SJCRH30 (cell line): ENCODE measurements at regions not wholly inside any gene's neighbourhood (a gene's known extent, or its start where the extent isn't known, plus 50 kb on each side); places are given as distances from the start of the nearest gene placed in this dataset.

ENCODE experiments used
- DNase-seq, 2 experiments: peaks; one replicate each; pipeline ENCODE4 v3.0.0-alpha.2; 2015 to 2020
- H3K27ac ChIP-seq: fragments of 250-450 bp; sonication (Bioruptor Pico); 2 replicates; pipeline ENCODE4 v1.5.1; 2020; ENCODE audit warnings: mild to moderate bottlenecking, moderate library complexity
- H3K27me3 ChIP-seq: fragments of 250-450 bp; sonication (Bioruptor Pico); 2 replicates; pipeline ENCODE4 v1.5.1; 2020; ENCODE audit warnings: mild to moderate bottlenecking, moderate library complexity
- H3K36me3 ChIP-seq: fragments of 250-450 bp; sonication (Bioruptor Pico); 2 replicates; pipeline ENCODE4 v1.5.1; 2020; ENCODE audit warnings: mild to moderate bottlenecking, moderate library complexity
- H3K4me1 ChIP-seq: fragments of 250-450 bp; sonication (Bioruptor Pico); 2 replicates; pipeline ENCODE4 v1.5.1; 2020; ENCODE audit warnings: mild to moderate bottlenecking, moderate library complexity
- H3K4me3 ChIP-seq: fragments of 250-450 bp; sonication (Bioruptor Pico); 2 replicates; pipeline ENCODE4 v1.5.1; 2020; ENCODE audit warnings: mild to moderate bottlenecking, moderate library complexity
- H3K9me3 ChIP-seq: fragments of 250-450 bp; sonication (Bioruptor Pico); replicated peaks from 2 replicates; pipeline ENCODE4 v1.5.1; 2020; ENCODE audit warnings: mild to moderate bottlenecking, moderate library complexity

DNA sequence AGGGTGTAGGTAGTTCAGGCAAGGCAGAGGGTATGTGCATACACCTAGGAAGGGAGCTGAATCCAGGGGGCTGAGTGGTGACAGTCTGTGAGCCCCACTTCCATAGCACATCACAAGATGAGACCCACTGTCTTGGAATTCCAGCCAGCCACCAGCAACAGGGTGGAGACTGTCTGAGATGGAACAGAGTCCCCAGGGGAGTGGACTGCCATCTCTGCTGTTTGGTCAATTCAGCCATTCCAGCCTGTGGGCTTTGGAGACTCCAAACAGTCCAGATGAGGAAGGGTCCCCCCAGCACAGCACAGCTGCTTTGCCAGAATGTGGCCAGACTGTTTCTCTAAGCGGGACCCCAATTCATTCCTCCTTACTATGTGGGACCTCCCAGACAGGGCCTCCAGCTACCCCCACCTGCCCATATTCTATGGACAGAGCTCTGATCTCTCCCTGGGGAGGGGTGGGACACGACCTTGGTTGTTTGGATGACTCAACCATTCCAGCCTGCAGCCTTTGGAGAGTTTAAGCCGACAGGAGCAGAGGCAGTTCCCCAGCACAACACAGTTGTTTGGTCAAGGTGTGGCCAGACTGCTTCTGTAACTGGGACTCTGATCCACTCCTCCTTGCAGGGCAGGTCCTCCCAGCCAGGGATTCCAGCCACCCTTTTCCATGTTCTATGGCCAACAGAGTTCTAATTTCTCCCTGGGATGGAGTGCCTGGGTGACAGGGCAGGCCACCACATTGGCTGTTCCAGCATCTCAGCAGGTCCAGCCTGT, 178.0 kb downstream of the RND3 start:
- no peaks in the 10 kb centered on the region for H3K36me3 ChIP-seq
- H3K27ac ChIP-seq = no peak overlapping the region
- H3K9me3 ChIP-seq = no peaks in the 10 kb centered on the region
- no peaks in the 10 kb centered on the region for H3K27me3 ChIP-seq
- no peak overlapping the region for H3K4me3 ChIP-seq
- no peak for DNase-seq
- H3K4me1 ChIP-seq = no peaks in the 10 kb centered on the region

DNA sequence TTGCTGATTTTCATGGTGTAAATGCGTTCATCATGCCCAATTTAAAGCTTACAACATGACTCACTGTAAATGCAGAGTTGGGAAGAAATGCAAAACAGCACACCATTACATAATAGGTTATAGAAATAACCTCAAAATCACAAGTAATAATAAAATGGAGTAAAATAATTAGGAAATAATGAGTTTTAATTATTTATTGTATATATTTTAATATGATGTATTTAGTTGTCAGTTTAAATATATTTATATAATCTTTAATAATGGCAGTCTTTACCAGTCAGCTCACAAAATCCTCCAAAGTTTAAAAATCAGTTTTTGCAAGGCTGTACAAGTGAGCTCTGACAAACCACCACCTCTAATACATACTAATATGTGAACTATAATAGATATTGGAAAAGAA, 180.2 kb downstream of the RND3 start:
- Histone ChIP-seq H3K27me3 (no peaks in the 10 kb centered on the region), H3K36me3 (no peaks in the 10 kb centered on the region), H3K4me1 (no peaks in the 10 kb centered on the region), H3K27ac (no peak overlapping the region), H3K4me3 (no peak overlapping the region), H3K9me3 (no peaks in the 10 kb centered on the region)
- no peak for DNase-seq

DNA sequence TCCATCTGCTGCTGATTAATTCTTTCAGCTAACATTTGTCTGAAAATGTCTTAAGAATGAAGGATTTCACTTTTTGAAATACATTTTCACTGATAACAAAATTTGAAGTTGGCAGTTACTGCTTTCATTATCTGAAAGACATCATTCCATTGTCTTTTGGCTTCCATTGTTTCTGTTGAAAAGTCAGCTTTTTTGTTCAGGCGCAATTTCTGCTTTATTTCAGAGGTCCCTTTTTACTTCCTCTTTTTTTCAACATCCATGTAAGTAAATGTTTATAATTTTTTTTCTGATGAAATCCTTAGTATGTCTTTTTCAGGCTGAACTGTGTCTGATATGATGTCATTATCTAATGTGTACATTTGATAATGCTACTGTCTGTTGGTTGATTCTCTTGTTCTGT, 184.2 kb downstream of the RND3 start:
- Histone ChIP-seq H3K4me3 (no peak overlapping the region), H3K36me3 (no peaks in the 10 kb centered on the region), H3K27ac (no peak overlapping the region), H3K4me1 (no peaks in the 10 kb centered on the region), H3K9me3 (no peaks in the 10 kb centered on the region), H3K27me3 (no peaks in the 10 kb centered on the region)
- DNase-seq = no peak

DNA sequence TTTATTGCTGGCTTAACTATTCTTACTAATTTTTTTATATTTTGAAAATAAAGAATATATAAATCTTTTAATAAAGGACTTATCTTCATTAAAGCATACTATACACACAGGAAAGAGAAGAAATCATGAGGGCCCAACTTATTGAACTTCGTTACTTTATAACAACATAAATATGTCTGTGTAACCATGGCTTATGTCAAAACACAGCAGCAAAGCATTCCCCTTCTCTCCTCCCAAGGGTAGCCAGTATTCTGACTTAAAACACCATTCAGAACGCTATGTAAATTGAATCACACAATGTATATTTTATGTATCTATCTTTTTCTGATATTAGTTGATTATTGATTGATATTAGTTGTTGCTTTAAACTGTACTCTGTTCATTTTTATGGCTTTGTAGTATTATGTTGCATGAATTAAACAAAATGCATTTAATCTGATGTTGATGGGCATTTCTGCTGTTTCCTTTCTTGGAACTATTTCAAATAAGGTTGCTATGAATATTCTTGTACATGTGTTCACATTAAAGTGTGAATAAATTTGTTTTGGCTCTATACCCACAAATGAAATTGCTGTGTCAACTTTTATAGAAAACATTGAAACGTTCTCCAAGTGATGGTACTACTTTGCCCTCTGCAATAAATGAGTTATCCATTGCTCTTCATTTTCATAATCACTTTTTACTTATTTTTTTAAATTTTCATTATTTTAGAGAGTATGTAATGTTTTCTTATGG, 188.7 kb downstream of the RND3 start:
- Histone ChIP-seq H3K27ac (no peak overlapping the region), H3K4me1 (no peaks in the 10 kb centered on the region), H3K36me3 (no peaks in the 10 kb centered on the region), H3K4me3 (no peak overlapping the region), H3K9me3 (no peaks in the 10 kb centered on the region), H3K27me3 (no peaks in the 10 kb centered on the region)
- DNase-seq = no peak

DNA sequence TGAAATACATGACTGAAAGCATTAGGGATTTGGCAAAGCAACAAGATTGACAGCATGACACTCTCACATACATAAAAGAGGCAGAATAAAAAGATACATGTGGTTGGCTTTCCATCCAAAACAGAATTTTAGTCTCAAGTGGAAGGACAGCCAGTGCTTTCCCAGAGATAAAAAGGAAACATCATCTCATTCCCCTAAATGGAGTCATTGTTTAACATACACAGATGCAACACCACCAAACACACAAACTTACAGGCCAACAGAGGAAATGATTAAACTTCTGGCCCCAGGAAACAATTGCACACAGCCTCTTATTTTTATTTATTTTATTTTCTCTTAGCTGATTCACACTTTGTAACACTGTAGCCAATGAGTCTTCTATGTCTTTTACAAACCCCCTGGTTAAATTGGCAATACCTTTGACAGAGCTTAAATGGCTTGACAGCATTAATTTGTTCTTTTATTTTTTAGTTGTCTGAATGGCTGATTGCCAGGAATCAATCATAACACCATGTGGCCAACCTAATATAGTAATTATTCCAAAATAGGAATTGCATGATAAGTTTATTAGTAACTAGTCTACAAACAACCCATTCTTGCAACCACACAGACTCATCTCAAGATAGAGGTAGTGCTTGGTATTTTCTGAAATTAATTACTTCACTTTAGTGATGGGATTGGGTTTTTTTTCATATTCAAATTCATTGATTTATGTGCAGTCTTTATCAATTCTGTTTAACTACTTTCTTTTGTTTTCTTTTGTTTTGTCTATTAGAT, 190.5 kb downstream of the RND3 start:
- H3K27ac ChIP-seq = no peak overlapping the region
- H3K4me1 ChIP-seq = no peaks in the 10 kb centered on the region
- no peak for DNase-seq
- H3K27me3 ChIP-seq = no peaks in the 10 kb centered on the region
- H3K36me3 ChIP-seq = no peaks in the 10 kb centered on the region
- no peak overlapping the region for H3K4me3 ChIP-seq
- no peaks in the 10 kb centered on the region for H3K9me3 ChIP-seq

DNA sequence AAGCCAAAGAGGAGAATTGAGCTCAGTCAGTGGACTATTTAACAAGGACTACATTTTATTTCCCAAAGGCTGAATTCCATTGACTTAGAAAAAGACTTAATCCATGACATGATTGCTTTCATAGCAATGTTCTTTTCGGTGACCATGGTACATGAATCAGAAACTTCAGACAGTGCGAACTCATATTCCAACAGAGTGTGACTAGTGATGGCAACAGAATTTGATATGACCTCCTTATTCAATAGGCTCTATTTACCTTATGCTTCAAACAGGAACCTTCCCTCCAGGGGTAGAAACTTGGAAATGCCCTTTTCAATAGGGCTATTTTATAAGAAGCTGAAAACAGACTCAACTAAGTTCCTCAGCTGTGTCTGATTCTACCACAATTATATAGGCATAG, 191.9 kb downstream of the RND3 start:
- no peak for DNase-seq

GRCh38 chr2:150293771-150294170, 193.7 kb downstream of the RND3 start:
- H3K27ac ChIP-seq = no peak overlapping the region
- no peak overlapping the region for H3K4me3 ChIP-seq
- no peaks in the 10 kb centered on the region for H3K27me3 ChIP-seq
- no peaks in the 10 kb centered on the region for H3K4me1 ChIP-seq
- DNase-seq = no peak
- no peaks in the 10 kb centered on the region for H3K9me3 ChIP-seq
- H3K36me3 ChIP-seq = no peaks in the 10 kb centered on the region

More for the DNA sequence above, 191.9 kb downstream of the RND3 start:
- H3K36me3 ChIP-seq = no peaks in the 10 kb centered on the region
- no peaks in the 10 kb centered on the region for H3K9me3 ChIP-seq
- H3K27me3 ChIP-seq = no peaks in the 10 kb centered on the region
- no peak overlapping the region for H3K27ac ChIP-seq
- H3K4me1 ChIP-seq = no peaks in the 10 kb centered on the region
- H3K4me3 ChIP-seq = no peak overlapping the region

GRCh38 chr2:150292807-150293206, 194.7 kb downstream of the RND3 start:
- no peak for DNase-seq

GRCh38 chr2:150292192-150292591, 195.3 kb downstream of the RND3 start:
- Histone ChIP-seq H3K27ac (no peak overlapping the region), H3K27me3 (no peaks in the 10 kb centered on the region), H3K4me3 (no peak overlapping the region), H3K9me3 (no peaks in the 10 kb centered on the region), H3K4me1 (no peaks in the 10 kb centered on the region), H3K36me3 (no peaks in the 10 kb centered on the region)
- DNase-seq = no peak

More at GRCh38 chr2:150292807-150293206, 194.7 kb downstream of the RND3 start:
- Histone ChIP-seq H3K27ac (no peak overlapping the region), H3K4me3 (no peak overlapping the region), H3K36me3 (no peaks in the 10 kb centered on the region), H3K4me1 (no peaks in the 10 kb centered on the region), H3K9me3 (no peaks in the 10 kb centered on the region), H3K27me3 (no peaks in the 10 kb centered on the region)

- no peaks in the 10 kb centered on the region for H3K27me3 ChIP-seq
- H3K9me3 ChIP-seq = no peaks in the 10 kb centered on the region
- no peaks in the 10 kb centered on the region for H3K36me3 ChIP-seq
- no peak overlapping the region for H3K27ac ChIP-seq
- DNase-seq = no peak
- H3K4me3 ChIP-seq = no peak overlapping the region
- no peaks in the 10 kb centered on the region for H3K4me1 ChIP-seq
These were observed 200.6 kb downstream of the RND3 start for GRCh38 chr2:150286730-150287362.

DNA sequence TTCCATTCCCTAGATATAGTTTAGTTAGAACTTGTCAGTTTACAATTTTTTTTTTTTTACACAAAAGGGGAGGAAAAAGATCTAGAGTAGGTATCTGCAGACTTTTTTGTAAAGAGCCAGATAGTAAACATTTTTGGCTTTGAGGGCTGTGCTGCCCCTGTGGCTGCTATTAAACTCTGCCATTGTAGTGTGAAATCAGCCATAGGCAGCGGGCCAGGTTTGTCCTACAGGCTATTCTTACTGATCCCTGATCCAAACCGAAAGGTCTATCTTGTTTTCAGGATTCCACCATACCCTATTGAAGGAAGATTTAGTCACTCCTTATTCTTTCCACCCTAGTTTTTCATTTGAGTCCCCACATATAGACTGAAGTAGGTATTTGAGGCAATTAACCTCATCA, 203.4 kb downstream of the RND3 start:
- Histone ChIP-seq H3K9me3 (no peaks in the 10 kb centered on the region), H3K36me3 (no peaks in the 10 kb centered on the region), H3K4me1 (no peaks in the 10 kb centered on the region), H3K27me3 (no peaks in the 10 kb centered on the region), H3K4me3 (no peak overlapping the region), H3K27ac (no peak overlapping the region)
- DNase-seq = no peak

DNA sequence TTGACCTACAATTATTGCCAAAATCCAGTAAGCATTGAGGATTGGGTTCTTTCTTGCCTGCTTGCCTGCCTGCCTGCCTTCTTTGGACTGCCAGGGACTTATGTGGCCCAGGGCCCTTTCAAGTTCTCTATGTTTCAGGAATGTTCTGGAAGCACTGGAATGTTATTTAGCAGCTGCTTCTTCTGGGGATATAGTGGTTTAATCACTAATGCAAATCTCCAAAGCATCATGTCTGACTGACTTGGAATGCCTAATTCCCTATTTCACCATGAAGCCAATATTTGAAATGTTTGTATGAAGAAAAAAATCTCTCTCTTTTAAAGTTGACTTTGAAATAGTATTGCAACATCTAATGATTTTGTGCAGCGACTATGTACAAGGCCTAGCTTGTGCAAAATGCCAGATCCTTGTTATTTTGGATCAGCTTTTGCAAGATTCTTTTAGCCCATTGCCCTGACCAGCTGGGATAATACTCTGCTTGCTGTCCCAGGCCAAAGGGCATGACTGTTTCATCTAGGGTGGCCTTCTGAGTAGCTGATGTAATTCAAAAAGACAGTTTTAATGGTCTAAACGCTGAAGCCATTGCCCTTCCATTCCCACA, 204.6 kb downstream of the RND3 start:
- no peak overlapping the region for H3K27ac ChIP-seq
- DNase-seq = no peak

GRCh38 chr2:150282357-150282756, 205.1 kb downstream of the RND3 start:
- DNase-seq = no peak
- Histone ChIP-seq H3K9me3 (no peaks in the 10 kb centered on the region), H3K36me3 (no peaks in the 10 kb centered on the region), H3K4me1 (no peaks in the 10 kb centered on the region), H3K4me3 (no peak overlapping the region), H3K27ac (no peak overlapping the region), H3K27me3 (no peaks in the 10 kb centered on the region)

More for the DNA sequence above, 204.6 kb downstream of the RND3 start:
- no peaks in the 10 kb centered on the region for H3K27me3 ChIP-seq
- H3K36me3 ChIP-seq = no peaks in the 10 kb centered on the region
- H3K4me1 ChIP-seq = no peaks in the 10 kb centered on the region
- no peak overlapping the region for H3K4me3 ChIP-seq
- H3K9me3 ChIP-seq = no peaks in the 10 kb centered on the region

GRCh38 chr2:150280231-150280630, 207.2 kb downstream of the RND3 start:
- DNase-seq = no peak
- no peak overlapping the region for H3K27ac ChIP-seq
- no peaks in the 10 kb centered on the region for H3K9me3 ChIP-seq
- no peaks in the 10 kb centered on the region for H3K27me3 ChIP-seq
- no peaks in the 10 kb centered on the region for H3K36me3 ChIP-seq
- H3K4me1 ChIP-seq = no peaks in the 10 kb centered on the region
- no peak overlapping the region for H3K4me3 ChIP-seq
